OCI-LY3 (cell line): ENCODE measurements at regions not wholly inside any gene's neighbourhood (a gene's known extent, or its start where the extent isn't known, plus 50 kb on each side); places are given as distances from the start of the nearest gene placed in this dataset.

Experiments
- H2AFZ ChIP-seq: fragments of 200-600, 300-600 bp; shearing (Covaris generic); 2 replicates; pipeline ENCODE4 v1.6.0; 2014; ENCODE audit warnings: antibody characterized with exemption, low read depth, low read length
- H3K27ac ChIP-seq: fragments of 200-600, 300-600 bp; sonication (generic); 2 replicates; pipeline ENCODE4 v1.5.1; 2014; ENCODE audit warnings: mild to moderate bottlenecking, low read length, moderate library complexity, mixed read lengths
- H3K27me3 ChIP-seq: fragments of 200-600, 300-600 bp; sonication (generic); 2 replicates; pipeline ENCODE4 v1.6.1; 2014; ENCODE audit warnings: low read depth, low read length, mixed read lengths
- H3K36me3 ChIP-seq: fragments of 200-600, 300-600 bp; sonication (generic); replicated peaks from 2 replicates; pipeline ENCODE3; 2014; ENCODE audit warnings: low read depth, low read length, mixed read lengths
- H3K4me1 ChIP-seq: fragments of 300-600, 200-600 bp; sonication (generic); 2 replicates; pipeline ENCODE4 v1.6.1; 2014; ENCODE audit warnings: low read length, mixed read lengths
- H3K4me2 ChIP-seq: fragments of 200-600, 300-600 bp; sonication (generic); 2 replicates; pipeline ENCODE4 v1.6.1; 2014; ENCODE audit warnings: low read length, mixed read lengths
- H3K4me3 ChIP-seq: fragments of 300-600, 200-600 bp; sonication (generic); 2 replicates; pipeline ENCODE4 v1.5.1; 2014; ENCODE audit warnings: antibody characterized with exemption, mild to moderate bottlenecking, low read length, moderate library complexity
- H3K79me2 ChIP-seq: fragments of 300-600, 200-600 bp; shearing (Covaris generic); 2 replicates; pipeline ENCODE4 v1.6.1; 2014; ENCODE audit warnings: mild to moderate bottlenecking, low read length, mixed read lengths
- H3K9ac ChIP-seq: fragments of 300-600, 200-600 bp; shearing (Covaris generic); 2 replicates; pipeline ENCODE4 v1.6.0; 2014; ENCODE audit warnings: mild to moderate bottlenecking, low read length, moderate library complexity
- H3K9me3 ChIP-seq: fragments of 200-600, 300-600 bp; shearing (Covaris generic); 2 replicates; pipeline ENCODE4 v1.6.1; 2014; ENCODE audit warnings: low read length, mixed read lengths; ENCODE audit not compliant: insufficient read depth
- H4K20me1 ChIP-seq: fragments of 200-600, 300-600 bp; sonication (generic); 2 replicates; pipeline ENCODE4 v1.6.1; 2016; ENCODE audit warnings: low read length, mixed read lengths; ENCODE audit not compliant: insufficient read depth
- EZH2phosphoT487 ChIP-seq: fragments of 200-600 bp; shearing (Covaris generic); IDR thresholded peaks from 2 replicates; pipeline ENCODE4 v1.6.1; 2018; ENCODE audit warnings: antibody characterized with exemption, mixed run types, low read depth
- TF ChIP-seq, protein P1 (sequence below): fragments of 200-600, 300-600 bp; sonication (generic); IDR thresholded peaks from 2 replicates; pipeline ENCODE4 v1.5.1; 2014; ENCODE audit warnings: antibody characterized with exemption, low read length, low read depth

DNA sequence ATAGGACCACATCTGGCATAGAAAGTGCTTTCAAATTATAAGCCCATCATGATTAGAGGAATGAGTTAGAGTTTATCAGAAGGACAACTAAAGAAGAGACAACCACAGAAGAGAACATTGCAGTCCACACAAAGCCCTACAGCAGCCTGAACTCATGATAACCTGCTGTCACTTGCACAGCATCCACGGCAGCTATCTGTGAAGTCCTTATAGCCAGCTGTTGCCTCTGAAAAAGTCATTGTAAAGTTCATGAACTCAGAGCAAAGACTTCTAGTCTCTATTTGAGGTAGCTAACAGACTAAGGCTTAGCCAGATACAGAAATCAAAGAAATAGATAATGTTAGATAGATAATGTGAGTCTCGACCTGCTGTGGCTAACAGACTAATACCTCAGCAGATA lies 450.0 kb downstream of the KLF5 start:
- Histone ChIP-seq H3K4me2 (no peak overlapping the region), H3K9ac (no peak overlapping the region), H3K79me2 (no peaks in the 10 kb centered on the region), H4K20me1 (no peaks in the 10 kb centered on the region), H3K4me3 (no peak overlapping the region), H2AFZ (no peak overlapping the region), H3K9me3 (no peaks in the 10 kb centered on the region), H3K27ac (no peak overlapping the region), H3K4me1 (no peaks in the 10 kb centered on the region), H3K36me3 (no peaks in the 10 kb centered on the region), H3K27me3 (no peaks in the 10 kb centered on the region)
- TF ChIP-seq EZH2phosphoT487 = no peak
- TF ChIP-seq, protein P1, sequence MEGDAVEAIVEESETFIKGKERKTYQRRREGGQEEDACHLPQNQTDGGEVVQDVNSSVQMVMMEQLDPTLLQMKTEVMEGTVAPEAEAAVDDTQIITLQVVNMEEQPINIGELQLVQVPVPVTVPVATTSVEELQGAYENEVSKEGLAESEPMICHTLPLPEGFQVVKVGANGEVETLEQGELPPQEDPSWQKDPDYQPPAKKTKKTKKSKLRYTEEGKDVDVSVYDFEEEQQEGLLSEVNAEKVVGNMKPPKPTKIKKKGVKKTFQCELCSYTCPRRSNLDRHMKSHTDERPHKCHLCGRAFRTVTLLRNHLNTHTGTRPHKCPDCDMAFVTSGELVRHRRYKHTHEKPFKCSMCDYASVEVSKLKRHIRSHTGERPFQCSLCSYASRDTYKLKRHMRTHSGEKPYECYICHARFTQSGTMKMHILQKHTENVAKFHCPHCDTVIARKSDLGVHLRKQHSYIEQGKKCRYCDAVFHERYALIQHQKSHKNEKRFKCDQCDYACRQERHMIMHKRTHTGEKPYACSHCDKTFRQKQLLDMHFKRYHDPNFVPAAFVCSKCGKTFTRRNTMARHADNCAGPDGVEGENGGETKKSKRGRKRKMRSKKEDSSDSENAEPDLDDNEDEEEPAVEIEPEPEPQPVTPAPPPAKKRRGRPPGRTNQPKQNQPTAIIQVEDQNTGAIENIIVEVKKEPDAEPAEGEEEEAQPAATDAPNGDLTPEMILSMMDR = no peak

DNA sequence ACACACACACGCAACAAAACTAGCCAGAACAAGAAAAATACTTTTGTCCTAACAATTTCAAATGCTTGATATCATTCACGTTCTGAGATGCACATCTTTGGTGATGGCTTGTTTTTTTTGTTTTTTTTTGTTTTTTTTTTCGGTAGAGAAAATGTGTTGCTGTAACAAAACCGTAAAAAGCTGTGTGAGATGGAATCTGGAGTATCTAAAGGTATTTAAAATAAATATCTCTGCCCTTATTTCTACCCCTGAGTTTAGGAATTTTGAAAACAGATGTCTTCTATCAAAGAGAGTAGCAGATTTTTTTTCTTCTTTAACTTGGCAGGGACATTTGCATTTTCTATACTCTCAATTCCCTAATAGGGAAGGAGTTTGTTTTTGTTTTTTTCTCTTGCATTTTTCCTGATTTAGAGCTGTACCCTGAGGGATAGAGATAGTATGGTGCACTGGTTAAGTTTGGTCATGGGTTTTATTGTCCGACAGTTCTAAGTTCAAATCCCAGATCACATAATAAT lies 446.6 kb downstream of the KLF5 start:
- no peaks in the 10 kb centered on the region for H4K20me1 ChIP-seq
- no peaks in the 10 kb centered on the region for H3K79me2 ChIP-seq
- no peaks in the 10 kb centered on the region for H3K36me3 ChIP-seq
- no peak overlapping the region for H3K4me2 ChIP-seq
- H3K9ac ChIP-seq = no peak overlapping the region
- no peak overlapping the region for H3K27ac ChIP-seq
- TF ChIP-seq, protein P1 = no peak
- no peak for TF ChIP-seq EZH2phosphoT487
- no peak overlapping the region for H2AFZ ChIP-seq
- H3K4me3 ChIP-seq = no peak overlapping the region
- H3K9me3 ChIP-seq = no peaks in the 10 kb centered on the region
- H3K4me1 ChIP-seq = no peaks in the 10 kb centered on the region
- H3K27me3 ChIP-seq = no peaks in the 10 kb centered on the region

DNA sequence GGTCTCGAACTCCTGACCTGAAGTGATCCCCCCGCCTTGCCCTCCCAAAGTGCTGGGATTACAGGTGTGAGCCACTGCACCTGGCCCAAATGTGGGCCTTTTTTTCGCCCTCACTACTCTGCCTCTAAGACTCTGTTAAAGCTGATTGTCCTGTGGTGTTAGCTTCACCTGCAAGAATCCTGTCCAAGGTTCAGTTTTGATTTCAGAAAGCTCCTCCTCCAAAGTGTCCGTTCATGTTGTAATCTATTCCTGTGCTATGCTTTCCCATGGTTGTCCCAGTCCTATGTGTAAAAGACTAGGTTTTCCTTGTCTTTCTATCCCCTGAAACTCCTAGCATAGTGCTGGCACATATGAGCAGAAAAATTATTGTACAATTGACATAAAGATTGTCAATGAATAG lies 440.9 kb downstream of the KLF5 start:
- H3K27ac ChIP-seq = no peak overlapping the region
- no peaks in the 10 kb centered on the region for H3K79me2 ChIP-seq
- no peak overlapping the region for H3K9ac ChIP-seq
- TF ChIP-seq, protein P1 = no peak
- TF ChIP-seq EZH2phosphoT487 = no peak
- H4K20me1 ChIP-seq = no peaks in the 10 kb centered on the region
- H3K36me3 ChIP-seq = no peaks in the 10 kb centered on the region
- no peak overlapping the region for H3K4me3 ChIP-seq
- H3K4me1 ChIP-seq = no peaks in the 10 kb centered on the region
- no peak overlapping the region for H3K4me2 ChIP-seq
- H3K27me3 ChIP-seq = no peaks in the 10 kb centered on the region
- no peak overlapping the region for H2AFZ ChIP-seq
- no peaks in the 10 kb centered on the region for H3K9me3 ChIP-seq

DNA sequence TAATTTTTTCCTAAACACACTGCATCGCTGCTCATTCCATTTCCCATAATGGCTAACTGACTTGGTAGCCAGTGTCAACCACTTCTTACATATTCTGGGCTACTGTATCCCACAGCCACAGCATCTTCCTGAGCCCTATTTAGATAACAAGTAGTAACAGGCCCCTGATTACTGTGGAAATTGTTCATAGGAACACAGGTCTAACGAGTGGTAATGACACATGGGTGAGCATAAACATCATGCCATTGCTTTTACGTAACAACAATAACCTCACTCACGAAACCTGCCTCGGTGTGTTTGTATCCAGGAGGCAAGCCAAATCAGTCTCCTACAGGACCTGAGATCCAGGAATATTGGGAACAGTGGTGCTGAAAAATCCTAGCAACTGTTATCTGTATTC lies 438.6 kb downstream of the KLF5 start:
- H3K36me3 ChIP-seq = no peaks in the 10 kb centered on the region
- TF ChIP-seq, protein P1 = no peak
- no peak for TF ChIP-seq EZH2phosphoT487
- no peaks in the 10 kb centered on the region for H3K9me3 ChIP-seq
- no peaks in the 10 kb centered on the region for H3K4me1 ChIP-seq
- H3K27me3 ChIP-seq = no peaks in the 10 kb centered on the region
- no peak overlapping the region for H3K4me3 ChIP-seq
- H2AFZ ChIP-seq = no peak overlapping the region
- H3K79me2 ChIP-seq = no peaks in the 10 kb centered on the region
- no peak overlapping the region for H3K27ac ChIP-seq
- H4K20me1 ChIP-seq = no peaks in the 10 kb centered on the region
- no peak overlapping the region for H3K9ac ChIP-seq
- no peak overlapping the region for H3K4me2 ChIP-seq
